ENCODE measurements at regions not wholly inside any gene's neighbourhood (a gene's known extent, or its start where the extent isn't known, plus 50 kb on each side); places are given as distances from the start of the nearest gene placed in this dataset.

- Mint-ChIP-seq H3K9me3 (ENCODE audit: unreplicated experiment) (peaks cover 2% of the 10 kb centered on the region), H3K36me3 (ENCODE audit: unreplicated experiment) (no peaks in the 10 kb centered on the region), H3K27me3 (ENCODE audit: unreplicated experiment) (peaks cover 7% of the 10 kb centered on the region), H3K4me1 (ENCODE audit: low read depth, unreplicated experiment) (peaks cover 61% of the 10 kb centered on the region), H3K4me3 (ENCODE audit: unreplicated experiment) (no peak overlapping the region), H3K27ac (ENCODE audit: unreplicated experiment) (peak overlapping the region; percentile 2)
- no peak for TF ChIP-seq CTCF (IDR thresholded peaks at IDR 0.05; ENCODE audit: partially characterized antibody, unreplicated experiment)
- DNase-seq: no peak
Measured at GRCh38 chr1:60890664-60891063, 191.7 kb upstream of the NFIA start.

- no peak for TF ChIP-seq CTCF (IDR thresholded peaks at IDR 0.05; ENCODE audit: partially characterized antibody, unreplicated experiment)
- no peak for DNase-seq
- Mint-ChIP-seq H3K27ac (ENCODE audit: unreplicated experiment) (no peak overlapping the region), H3K36me3 (ENCODE audit: unreplicated experiment) (no peaks in the 10 kb centered on the region), H3K9me3 (ENCODE audit: unreplicated experiment) (peaks cover 2% of the 10 kb centered on the region), H3K27me3 (ENCODE audit: unreplicated experiment) (peaks cover 7% of the 10 kb centered on the region), H3K4me3 (ENCODE audit: unreplicated experiment) (no peak overlapping the region), H3K4me1 (ENCODE audit: low read depth, unreplicated experiment) (peaks cover 60% of the 10 kb centered on the region)
Measured at GRCh38 chr1:60889709-60890108, 192.7 kb upstream of the NFIA start.

- H3K27ac Mint-ChIP-seq (ENCODE audit: unreplicated experiment): peak overlapping the region; percentile 79
- DNase-seq: no peak
- H3K9me3 Mint-ChIP-seq (ENCODE audit: unreplicated experiment): peaks cover 2% of the 10 kb centered on the region
- H3K4me1 Mint-ChIP-seq (ENCODE audit: low read depth, unreplicated experiment): peaks cover 49% of the 10 kb centered on the region
- H3K36me3 Mint-ChIP-seq (ENCODE audit: unreplicated experiment): no peaks in the 10 kb centered on the region
- TF ChIP-seq CTCF (IDR thresholded peaks at IDR 0.05; ENCODE audit: partially characterized antibody, unreplicated experiment): no peak
- H3K27me3 Mint-ChIP-seq (ENCODE audit: unreplicated experiment): peaks cover 5% of the 10 kb centered on the region
- no peak overlapping the region for H3K4me3 Mint-ChIP-seq (ENCODE audit: unreplicated experiment)
Measured at GRCh38 chr1:60888126-60888525, 194.2 kb upstream of the NFIA start.

GRCh38 chr1:60886793-60887331, 195.5 kb upstream of the NFIA start:
- no peaks in the 10 kb centered on the region for H3K36me3 Mint-ChIP-seq (ENCODE audit: unreplicated experiment)
- peak overlapping the region; percentile 81 for H3K4me3 Mint-ChIP-seq (ENCODE audit: unreplicated experiment)
- peaks cover 48% of the 10 kb centered on the region for H3K4me1 Mint-ChIP-seq (ENCODE audit: low read depth, unreplicated experiment)
- TF ChIP-seq CTCF (IDR thresholded peaks at IDR 0.05; ENCODE audit: partially characterized antibody, unreplicated experiment): no peak
- H3K9me3 Mint-ChIP-seq (ENCODE audit: unreplicated experiment): peaks cover 2% of the 10 kb centered on the region
- H3K27ac Mint-ChIP-seq (ENCODE audit: unreplicated experiment): peak overlapping the region; percentile 93
- peak; percentile 57 for DNase-seq
- H3K27me3 Mint-ChIP-seq (ENCODE audit: unreplicated experiment): peaks cover 5% of the 10 kb centered on the region

GRCh38 chr1:60886090-60886489, 196.3 kb upstream of the NFIA start:
- no peak for TF ChIP-seq CTCF (IDR thresholded peaks at IDR 0.05; ENCODE audit: partially characterized antibody, unreplicated experiment)
- no peaks in the 10 kb centered on the region for H3K36me3 Mint-ChIP-seq (ENCODE audit: unreplicated experiment)
- H3K27me3 Mint-ChIP-seq (ENCODE audit: unreplicated experiment): peaks cover 5% of the 10 kb centered on the region
- H3K9me3 Mint-ChIP-seq (ENCODE audit: unreplicated experiment): peaks cover 2% of the 10 kb centered on the region
- no peak overlapping the region for H3K4me3 Mint-ChIP-seq (ENCODE audit: unreplicated experiment)
- DNase-seq: no peak
- peak overlapping the region; percentile 93 for H3K27ac Mint-ChIP-seq (ENCODE audit: unreplicated experiment)
- H3K4me1 Mint-ChIP-seq (ENCODE audit: low read depth, unreplicated experiment): peaks cover 43% of the 10 kb centered on the region

All from glutamatergic neuron (in vitro differentiated cells).